DMS79 treated with DMSO at 0.1 percent for 48 hours (cell line): ENCODE measurements at regions not wholly inside any gene's neighbourhood (a gene's known extent, or its start where the extent isn't known, plus 50 kb on each side); places are given as distances from the start of the nearest gene placed in this dataset.

Source experiments
- DNase-seq: peaks from one replicate; lab custom pipeline; 2025; lab: John Stamatoyannopoulos, UW

DNA sequence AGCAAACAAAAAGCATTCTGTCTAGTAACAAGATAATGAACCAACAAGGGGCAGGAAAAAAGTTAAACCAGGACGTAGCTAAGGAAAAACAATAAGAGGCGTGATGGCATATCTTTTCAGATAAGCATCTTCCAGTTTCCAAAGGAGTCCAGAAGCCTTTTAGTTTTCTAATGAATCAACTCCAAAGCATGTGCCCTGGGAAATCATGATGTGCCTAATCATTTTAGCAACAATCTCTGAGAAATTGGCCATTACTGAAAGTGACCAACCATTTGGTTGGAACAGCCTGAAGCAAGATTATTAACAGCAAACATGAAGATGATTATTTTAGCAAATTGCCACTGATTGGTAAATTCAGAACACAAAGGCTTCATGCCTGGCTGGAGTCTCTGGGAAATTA, 440.9 kb upstream of the MAF start:
- DNase-seq, result no peak

DNA sequence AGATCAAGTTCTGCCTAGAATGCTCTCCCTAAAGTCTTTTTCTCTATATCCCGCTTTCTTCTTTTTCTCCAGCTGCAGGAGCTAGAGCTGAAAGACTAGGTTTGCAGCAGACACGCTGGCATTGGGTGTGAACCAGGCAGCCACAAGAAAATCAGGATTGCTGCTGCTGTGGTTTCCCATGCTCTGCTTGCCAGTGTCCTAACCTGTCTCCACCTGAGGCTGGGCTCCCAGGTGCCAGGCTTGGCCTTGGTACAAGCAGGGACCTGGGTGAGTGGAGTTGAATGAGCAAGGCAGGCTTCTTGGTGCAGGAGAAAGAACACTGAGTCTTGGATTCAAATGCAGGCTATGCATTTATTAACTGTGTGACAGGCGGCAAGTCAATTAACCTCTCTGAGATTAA, 440.3 kb upstream of the MAF start:
- no peak for DNase-seq

DNA sequence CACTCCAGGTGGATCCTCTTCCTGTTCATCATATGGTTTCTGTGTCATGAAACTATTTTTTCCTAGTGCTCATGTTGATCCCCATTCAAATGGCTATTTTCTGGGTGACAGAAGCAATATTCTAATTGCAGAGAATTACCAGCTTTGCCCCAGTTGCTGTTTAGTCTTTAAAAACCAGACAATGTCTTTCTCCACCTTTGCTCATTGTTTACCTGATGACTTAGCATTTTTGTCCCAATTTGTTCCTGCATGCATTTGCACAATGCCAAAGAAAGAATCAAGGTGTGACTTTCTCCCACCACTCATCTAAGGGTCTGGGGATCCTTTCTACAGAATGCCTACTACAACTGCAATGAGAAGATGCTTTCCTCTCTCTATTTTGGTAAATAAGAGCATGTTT, 439.9 kb upstream of the MAF start:
- no peak for DNase-seq

DNA sequence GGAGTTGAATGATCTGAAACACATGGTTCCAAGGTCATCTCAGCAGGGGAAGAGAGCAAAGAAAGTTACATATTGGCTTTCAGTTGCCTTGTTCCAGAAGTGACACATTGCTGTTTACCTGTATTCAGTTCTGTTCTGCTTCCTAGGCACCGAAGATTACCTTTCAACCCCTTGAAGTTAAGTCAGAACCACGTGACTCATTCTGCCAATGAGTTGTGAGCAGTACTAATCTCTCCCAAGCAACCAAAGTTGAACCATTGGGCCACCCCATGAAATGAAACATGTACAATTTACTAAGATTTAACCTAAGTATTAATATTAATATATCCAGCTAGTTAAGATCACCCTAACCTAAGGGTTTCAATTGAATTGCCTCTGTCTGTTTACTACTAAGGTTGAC, 439.2 kb upstream of the MAF start:
- no peak for DNase-seq

DNA sequence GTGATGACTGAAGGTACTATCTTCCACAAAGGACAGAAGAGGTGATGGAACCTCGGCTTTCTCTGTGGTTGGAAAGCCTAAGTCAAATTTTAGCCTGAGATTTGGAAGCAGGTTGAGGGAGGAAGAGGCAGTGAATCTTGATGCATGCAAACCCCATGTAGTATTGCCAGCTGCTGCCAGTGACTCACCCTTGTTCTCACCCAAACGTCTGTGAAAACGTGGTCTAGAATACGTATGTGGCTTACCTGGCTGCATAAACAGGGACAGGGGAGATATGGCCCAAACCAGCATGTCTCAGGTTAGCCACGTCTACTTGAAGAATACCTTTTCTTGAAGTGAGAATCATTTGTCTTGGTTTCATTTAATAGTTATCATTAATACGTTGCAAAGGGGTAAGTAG, 438.0 kb upstream of the MAF start:
- DNase-seq, result no peak

DNA sequence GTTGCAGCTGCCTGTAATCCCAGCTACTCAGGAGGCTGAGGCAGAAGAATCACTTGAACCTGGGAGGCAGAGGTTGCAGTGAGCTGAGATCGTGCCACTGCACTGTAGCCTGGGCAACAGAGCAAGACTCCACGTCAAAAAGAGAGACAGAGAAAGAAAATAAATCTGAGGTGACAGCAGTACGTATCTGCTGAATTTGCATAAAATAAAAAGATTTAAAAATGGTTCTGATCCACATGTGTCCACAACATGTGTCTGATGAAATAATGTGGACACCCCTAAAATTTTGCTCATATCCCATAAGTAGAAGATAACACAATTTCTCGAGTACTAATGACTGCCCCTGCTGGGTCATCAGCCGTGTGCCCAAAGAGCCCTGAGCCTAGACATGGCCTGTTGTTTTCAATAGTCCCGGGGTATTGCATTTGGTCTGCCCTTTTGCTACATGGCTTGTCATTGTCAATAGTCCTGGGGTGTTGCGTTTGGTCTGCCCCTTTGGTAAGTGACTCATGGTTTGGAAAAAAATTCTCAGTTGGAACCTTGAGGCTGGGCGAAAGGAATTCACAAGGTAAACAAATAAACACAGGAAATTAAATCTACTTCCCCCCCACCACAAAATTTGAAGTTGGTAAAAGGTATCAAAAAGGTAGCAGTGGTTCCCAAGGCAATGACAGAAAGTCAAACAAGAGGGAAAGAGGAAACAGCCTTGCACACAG, 434.6 kb upstream of the MAF start:
- no peak for DNase-seq

DNA sequence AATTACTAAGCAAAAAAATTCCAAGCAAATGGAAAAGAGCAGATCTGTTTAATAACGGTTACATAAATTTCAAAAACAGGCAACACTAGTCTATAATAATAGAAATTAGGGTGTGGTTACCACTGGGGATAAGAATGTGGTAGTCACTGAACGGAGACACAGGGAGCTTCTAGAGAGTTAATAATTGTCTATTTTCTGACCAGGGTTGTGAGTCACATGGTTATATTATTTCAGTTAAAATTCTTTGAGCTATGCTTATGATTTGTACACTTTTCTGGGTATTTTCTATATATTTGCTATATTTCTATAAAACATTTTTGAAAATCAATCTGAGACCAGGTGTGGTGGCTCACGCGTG, 433.9 kb upstream of the MAF start:
- DNase-seq, result no peak

DNA sequence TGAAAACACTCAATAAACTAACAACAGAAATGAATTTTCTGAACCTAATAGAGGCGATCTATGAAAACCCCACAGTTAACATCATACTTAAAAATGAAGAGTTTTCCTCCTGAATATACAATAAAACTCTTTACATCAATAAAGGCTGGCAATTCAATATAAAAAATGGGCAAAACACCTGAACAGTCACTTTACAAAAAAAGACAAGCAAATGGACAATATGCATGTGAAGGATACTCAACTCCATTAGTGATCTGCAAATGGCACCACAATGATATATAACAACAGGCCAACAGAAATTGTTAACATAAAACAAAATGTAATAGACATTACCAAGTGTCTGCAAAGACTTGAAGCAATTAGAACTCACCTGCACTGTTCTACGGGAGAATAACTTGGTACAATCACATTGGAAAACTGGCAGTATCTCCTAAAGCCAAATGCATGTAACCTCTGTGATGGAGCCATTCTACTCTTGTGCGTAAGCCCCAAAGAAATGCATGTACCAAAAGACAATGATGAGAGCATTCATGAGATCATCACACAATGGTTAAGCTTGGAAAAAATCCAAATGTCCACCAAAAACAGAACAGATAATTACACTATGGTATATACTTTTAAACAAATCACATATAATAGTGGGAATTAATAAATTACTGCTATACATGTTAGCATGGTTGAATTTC, 433.4 kb upstream of the MAF start:
- DNase-seq, result no peak

DNA sequence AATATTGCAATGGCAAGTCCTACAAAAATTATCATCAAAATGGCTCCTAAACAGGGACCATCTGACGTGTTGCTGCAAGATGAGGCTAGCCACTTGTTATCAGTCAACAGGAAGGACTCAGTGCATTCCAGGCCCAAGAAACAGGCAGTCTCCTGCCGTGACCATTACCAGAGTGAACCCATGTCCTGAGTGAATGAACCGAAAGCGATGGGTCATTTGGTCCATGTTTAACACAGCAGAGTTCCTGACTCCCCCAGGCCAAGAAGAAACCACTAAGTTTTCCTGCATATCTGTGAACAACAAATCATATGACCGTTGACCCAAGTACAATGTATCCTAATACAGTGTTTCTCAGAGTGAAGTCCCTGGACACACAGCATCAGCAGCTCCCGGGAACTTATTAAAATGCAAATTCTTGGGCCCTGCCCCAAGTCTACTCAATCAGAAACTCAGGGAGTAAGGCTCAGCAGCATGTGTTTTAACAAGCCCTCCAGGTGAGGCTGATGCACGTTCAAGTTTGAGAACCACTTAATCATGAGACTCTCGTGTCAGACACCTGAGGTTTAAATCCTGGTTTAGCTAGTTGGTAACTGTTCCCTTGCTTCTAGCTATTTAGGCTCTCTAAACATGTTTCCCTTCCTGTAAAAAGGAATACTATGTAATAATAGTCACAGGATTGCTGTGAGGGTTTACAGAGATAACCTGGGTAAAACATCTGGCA, 429.4 kb upstream of the MAF start:
- DNase-seq, result peak; percentile 56

DNA sequence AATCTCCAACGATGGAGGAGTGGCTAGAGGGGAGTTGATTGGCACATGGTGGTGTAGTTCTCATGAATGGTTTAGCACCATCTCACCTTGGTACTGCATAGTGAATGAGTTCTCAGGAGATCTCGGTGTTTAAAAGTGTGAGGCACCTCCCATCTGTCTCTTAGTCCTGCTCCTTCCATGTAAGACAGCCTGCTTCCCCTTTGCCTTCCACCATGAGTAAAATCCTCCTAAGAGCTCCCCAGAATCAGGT, 428.8 kb upstream of the MAF start:
- DNase-seq, result no peak

DNA sequence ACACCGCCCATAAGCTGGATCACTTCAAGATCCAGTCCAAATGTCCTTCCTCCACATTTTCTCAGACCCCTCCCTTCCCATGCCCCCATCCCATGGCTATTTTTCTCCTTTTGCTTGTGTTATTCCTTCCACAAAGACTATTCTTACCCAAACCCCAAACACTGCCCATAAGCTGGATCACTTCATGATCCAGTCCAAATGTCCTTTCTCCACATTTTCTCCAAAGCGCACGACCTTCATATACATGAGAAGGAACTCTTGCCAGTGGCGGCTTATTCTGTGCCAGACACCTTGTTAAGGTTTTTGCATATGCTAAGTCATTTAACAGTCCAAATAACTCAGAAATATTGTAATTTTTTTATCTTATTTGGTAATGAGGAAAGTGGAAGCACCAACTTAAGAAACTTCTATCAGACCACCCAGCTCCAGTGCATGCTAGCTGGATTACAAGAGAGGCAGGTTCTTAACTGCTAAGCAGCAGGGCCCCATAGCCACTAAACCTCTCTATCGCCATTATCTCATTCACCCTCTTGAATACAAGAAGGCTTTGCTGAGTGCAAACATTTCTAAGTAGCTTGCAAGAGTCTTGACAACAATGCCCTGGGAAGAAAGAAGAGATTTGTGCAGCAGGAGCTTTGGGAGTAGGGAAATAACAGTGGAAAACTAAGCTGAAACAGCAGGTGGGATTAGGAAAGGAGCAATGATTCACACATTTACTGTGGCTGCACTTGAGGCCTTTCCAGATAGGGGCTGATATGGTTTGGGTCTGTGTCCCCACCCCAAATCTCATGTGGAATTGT, 428.2 kb upstream of the MAF start:
- DNase-seq, result peak; percentile 72

DNA sequence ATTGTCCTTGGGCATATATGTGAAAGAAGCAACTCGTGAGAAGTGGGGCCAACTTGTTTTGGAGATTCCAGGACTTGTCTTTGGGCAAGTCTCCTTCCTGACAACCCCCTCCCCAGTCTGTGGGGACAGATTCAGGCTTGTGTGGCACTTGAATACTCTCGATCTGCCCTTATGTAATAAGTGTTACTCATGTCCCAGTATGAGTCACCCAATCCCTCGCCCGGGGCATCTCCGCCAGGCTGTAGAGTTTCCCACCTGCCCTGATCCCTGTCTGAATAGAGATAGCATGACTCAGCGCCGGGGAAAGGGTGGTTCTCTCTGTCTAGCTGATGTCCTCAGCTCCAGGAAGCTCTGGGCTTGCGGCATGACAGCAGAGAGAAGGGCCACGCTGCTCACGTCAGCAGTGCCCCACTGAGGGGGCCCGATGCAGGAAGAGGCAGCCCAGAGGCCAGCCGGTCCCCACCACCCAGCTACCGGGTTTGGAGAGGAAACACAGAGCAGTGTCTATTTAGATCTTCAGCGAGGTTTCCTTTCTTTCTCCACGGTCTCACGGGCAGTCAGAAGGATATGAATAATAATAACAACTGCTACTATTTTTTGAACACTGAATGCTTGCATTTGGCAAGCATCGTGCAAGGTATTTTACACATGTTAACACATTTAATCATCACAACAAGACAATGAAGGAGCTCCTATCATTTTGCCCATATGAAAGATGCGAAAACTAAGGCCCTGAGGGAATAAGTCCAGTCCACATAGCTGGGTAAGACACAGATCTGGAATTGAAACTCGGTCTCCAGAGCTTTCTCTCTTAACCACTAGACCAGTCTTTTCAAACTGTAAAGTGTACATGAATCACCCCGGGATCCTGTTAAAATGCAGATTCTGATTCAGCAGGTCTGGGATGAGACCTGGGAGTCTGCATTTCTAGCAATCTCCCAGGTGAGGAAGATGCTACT, 426.7 kb upstream of the MAF start:
- DNase-seq, result peak; percentile 40

DNA sequence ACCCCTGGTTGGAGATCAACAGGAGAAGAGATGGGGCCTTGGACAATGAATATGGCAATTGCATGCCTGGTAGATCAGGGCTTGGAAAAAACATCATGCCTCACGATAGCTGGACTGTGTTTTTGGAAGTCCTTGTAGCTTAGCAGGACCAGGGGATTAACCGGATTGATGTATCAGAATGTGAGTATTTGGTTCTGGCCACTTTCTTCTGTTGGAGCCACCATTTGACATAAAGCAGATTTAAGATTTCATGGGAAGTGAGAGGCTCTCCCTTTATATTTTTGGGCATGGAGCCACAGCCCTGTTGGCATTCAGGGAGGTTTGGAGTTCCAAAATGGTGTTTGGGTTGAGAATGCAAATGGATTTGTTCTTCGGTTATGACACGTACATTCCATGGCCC, 424.7 kb upstream of the MAF start:
- DNase-seq, result no peak

DNA sequence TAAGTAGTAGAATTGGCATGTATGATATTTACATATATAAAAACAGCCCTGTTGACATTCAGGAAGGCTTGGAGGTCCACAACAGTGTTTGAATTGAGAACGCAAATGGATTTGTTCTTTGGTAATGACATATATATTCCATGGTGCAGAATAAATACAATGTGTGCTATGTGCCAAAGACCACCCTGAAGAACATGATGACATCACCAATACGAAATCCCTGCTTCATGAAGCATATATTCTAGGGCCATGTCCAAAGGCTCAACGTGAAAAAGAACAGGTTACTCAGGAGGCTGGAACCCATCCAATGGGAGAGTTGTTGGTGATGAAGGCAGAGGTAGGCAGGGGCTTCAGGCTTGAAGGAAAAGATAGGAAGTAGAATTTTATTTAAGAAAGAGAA, 423.9 kb upstream of the MAF start:
- DNase-seq, result no peak

DNA sequence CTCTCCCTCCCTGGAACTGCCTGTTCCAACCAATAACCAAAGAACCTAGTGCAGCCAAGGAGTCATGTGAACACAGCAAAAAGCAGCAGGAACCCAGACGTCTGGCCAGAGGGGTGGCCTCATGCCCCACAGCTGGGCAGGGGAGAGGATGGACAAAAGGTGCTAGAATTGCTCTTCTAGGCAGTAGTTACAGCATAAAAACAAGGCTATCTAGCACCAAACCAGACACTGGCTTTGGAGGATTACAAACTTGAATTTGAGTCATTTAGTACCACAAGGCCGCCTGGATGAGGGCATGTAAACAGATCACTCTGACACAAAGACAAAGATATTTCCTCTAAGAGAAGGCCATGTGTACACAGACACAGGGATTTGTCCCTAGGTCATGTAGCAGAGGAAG, 423.3 kb upstream of the MAF start:
- no peak for DNase-seq

DNA sequence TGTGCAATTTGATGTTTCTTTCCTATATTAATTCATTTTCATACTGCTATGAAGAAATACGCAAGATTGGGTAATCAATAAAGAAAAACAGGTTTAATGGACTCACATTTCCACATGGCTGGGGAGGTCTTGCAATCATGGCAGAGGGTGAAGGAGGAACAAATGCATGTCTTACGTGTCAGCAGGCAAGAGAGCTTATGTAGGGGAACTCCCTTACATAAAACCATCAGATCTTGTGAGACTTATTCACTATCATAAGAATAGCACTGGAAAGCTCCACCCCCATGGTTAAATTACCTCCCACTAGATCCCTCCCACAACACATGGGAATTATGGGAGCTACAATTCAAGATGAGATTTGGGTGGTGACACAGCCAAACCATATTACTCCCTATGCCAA, 418.9 kb upstream of the MAF start:
- no peak for DNase-seq

DNA sequence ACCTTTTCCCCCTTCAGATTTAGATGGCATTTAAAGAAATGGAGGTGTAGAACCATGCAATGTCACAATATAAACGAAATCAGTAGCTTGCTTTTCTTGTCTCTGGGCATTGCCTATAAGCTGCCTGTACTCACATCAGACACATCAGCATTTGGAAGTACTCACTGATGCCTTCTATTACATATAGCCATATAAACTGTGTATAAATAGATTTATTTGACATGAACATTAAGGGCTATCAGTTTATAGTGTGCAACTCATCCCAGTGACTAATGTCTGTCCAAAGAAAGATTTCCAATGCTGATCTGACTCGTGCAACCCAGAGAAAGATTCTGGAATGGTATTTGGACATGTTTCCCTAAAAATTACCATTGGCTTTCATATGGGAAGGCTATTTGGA, 417.9 kb upstream of the MAF start:
- no peak for DNase-seq

DNA sequence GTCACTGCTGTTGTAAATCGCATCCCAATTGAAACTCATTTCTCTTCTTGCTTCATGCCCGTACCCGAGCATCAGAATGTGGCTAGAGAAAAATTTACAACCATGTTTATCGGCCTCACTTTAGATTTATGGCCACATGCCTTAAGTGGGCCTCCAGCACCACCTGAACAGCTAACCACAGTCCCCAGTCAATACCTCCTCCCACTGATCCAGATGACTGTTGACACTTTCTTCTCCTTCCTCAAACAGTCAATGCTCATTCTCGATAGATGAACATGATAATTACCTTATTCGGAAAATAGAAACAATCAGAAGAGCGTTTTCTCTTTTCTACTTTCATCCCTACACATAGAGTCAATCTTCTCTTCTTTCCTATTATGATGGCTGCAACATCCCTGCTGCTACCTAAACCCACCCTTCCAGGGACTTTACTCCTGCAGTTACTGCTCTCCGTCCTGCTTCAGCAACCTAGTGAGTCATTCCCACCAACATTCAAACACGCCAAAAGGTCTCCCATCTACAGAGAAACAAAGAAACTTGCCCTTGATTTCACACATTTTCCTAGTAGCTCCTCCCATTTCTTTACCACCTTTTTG, 416.3 kb upstream of the MAF start:
- DNase-seq, result no peak

DNA sequence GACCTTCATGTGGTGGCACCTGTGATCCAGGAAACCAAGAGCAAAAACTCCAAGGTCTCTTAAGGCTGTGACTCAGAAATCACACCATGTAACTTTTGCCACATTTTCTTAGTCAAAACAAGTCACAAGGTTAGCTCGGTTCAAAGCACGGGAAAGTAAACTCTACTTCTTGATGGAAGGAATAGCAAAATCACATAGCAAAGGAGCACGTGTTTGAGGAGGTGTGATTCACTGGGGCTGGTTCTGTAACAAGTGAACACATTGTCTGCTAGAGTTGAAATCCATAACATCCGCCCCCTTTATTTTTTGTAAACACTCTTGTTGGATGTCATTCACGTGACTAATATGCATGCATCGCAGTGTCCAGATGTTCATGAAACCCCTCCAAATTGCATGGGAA, 415.0 kb upstream of the MAF start:
- DNase-seq, result no peak

DNA sequence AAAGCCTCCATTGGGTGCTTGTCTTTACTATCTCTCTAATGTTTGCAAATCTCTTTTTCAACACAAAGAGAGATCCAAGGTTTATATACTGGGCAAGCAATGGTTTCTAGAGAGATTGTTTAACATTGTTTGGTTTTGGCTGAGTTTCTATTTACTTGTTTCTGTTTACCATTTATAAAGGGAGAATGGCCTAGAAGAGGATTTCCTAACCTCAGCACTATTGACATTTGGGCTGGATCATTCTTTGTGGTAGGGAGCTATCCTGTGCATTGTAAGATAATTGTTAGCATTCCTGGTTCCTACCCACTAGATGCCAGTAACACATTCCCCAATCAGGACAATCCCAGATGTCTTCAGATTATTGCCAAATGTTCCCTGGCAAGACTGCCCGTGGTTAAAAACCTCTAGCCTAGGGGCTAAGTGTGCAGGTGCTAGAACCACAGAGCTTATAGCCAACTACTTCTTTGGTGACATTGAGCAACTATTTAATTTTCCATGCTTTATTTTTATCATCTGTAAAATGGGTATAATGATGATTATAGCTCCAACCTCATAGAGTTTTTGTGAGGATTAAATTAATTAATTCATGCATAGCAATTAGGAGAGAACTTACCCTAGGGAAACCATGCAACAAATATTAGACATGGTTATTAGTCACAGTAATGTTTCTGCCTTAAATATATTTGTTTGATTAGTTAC, 413.9 kb upstream of the MAF start:
- no peak for DNase-seq

DNA sequence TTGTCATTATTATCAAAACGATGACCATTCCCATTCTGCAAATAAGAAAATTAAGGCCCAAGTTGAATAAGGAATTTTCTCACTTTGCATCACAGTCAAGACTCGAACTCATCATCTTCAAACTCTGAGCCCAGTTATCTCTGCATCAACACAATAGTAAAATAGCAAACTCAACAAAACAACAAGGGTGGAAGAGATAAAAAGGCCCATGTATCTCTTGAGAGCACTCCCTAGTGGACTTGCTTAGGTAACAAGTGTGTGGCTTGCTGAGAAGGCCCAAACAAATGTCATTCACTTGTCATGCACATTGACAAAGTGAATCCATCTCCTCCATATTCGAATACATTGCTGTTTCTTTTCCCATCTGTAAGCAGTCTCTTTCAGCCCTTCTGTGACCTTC, 412.0 kb upstream of the MAF start:
- no peak for DNase-seq
